WTC11 (cell line): ENCODE measurements at regions not wholly inside any gene's neighbourhood (a gene's known extent, or its start where the extent isn't known, plus 50 kb on each side); places are given as distances from the start of the nearest gene placed in this dataset.

ENCODE experiments used
- ATAC-seq: fragments of 200-7000 bp; cut with Tn5 transposase; 2 replicates; pipeline ENCODE4 v1.10.0; 2021; ENCODE audit warnings: mild to moderate bottlenecking, moderate library complexity
- CTCF ChIA-PET: fragments of 300-600 bp; sonication (Branson Sonifier 250); formaldehyde crosslinking; loops from one replicate; lab custom pipeline; 2021; ENCODE audit warnings: antibody characterized with exemption; lab: Charles Lee
- POLR2A ChIA-PET: fragments of 350-600 bp; sonication (Branson Sonifier 250); formaldehyde crosslinking; loops from one replicate; lab custom pipeline; 2021; ENCODE audit warnings: antibody characterized with exemption; lab: Charles Lee
- DNase-seq: peaks from one replicate; pipeline ENCODE4 v3.0.0; 2021; ENCODE audit warnings: low spot score
- H3K27ac Mint-ChIP-seq: 2 replicates; pipeline ENCODE4 v1.8.0; 2021; ENCODE audit warnings: mixed read lengths
- H3K27me3 Mint-ChIP-seq: 2 replicates; pipeline ENCODE4 v1.8.0; 2021; ENCODE audit warnings: low read depth, mild to moderate bottlenecking, moderate library complexity, mixed read lengths
- H3K36me3 Mint-ChIP-seq: 2 replicates; pipeline ENCODE4 v1.8.0; 2021; ENCODE audit warnings: mixed read lengths
- H3K4me1 Mint-ChIP-seq: 2 replicates; pipeline ENCODE4 v1.8.0; 2022; ENCODE audit warnings: mixed read lengths
- H3K4me3 Mint-ChIP-seq: 2 replicates; pipeline ENCODE4 v1.8.0; 2021; ENCODE audit warnings: mild to moderate bottlenecking, moderate library complexity, mixed read lengths
- H3K9me3 Mint-ChIP-seq: 2 replicates; pipeline ENCODE4 v1.8.0; 2021; ENCODE audit warnings: mixed read lengths
- ARID4B ChIP-seq: sonication (generic); formaldehyde crosslinking; IDR thresholded peaks from 2 replicates; pipeline ENCODE4 v1.8.0; 2023; ENCODE audit warnings: missing genetic modification reagents, mild to moderate bottlenecking, borderline replicate concordance
- ATF1 ChIP-seq: sonication (generic); formaldehyde crosslinking; IDR thresholded peaks from 2 replicates; pipeline ENCODE4 v1.8.1; 2023; ENCODE audit warnings: mild to moderate bottlenecking, moderate library complexity, missing genetic modification reagents
- CTCF ChIP-seq: fragments of 200-600 bp; IDR thresholded peaks from 2 replicates; pipeline ENCODE4 v1.8.0; 2022; ENCODE audit warnings: antibody characterized with exemption
- E2F1 ChIP-seq: sonication (generic); formaldehyde crosslinking; IDR thresholded peaks from 2 replicates; pipeline ENCODE4 v1.8.0; 2022; ENCODE audit warnings: mild to moderate bottlenecking, missing genetic modification reagents
- E2F5 ChIP-seq: sonication (generic); formaldehyde crosslinking; IDR thresholded peaks from 2 replicates; pipeline ENCODE4 v1.8.1; 2022; ENCODE audit warnings: mild to moderate bottlenecking, moderate library complexity, missing genetic modification reagents
- FOXP1 ChIP-seq: sonication (generic); formaldehyde crosslinking; IDR thresholded peaks from 2 replicates; pipeline ENCODE4 v1.8.0; 2022; ENCODE audit warnings: missing genetic modification reagents, mild to moderate bottlenecking, moderate library complexity, borderline replicate concordance
- GABPB1 ChIP-seq: sonication (generic); formaldehyde crosslinking; IDR thresholded peaks from 2 replicates; pipeline ENCODE4 v1.8.1; 2023; ENCODE audit warnings: mild to moderate bottlenecking, missing genetic modification reagents
- GRHL2 ChIP-seq: fragments of 250-450 bp; sonication (Bioruptor Pico); IDR thresholded peaks from 2 replicates; pipeline ENCODE4 v1.8.0; 2022; ENCODE audit warnings: mild to moderate bottlenecking, moderate library complexity; ENCODE audit not compliant: insufficient replicate concordance, severe bottlenecking
- NR2C2 ChIP-seq: sonication (generic); formaldehyde crosslinking; IDR thresholded peaks from 2 replicates; pipeline ENCODE4 v1.8.0; 2022; ENCODE audit warnings: mild to moderate bottlenecking, missing genetic modification reagents
- RELA ChIP-seq: sonication (generic); formaldehyde crosslinking; IDR thresholded peaks from 2 replicates; pipeline ENCODE4 v1.8.1; 2022; ENCODE audit warnings: missing genetic modification reagents, mild to moderate bottlenecking, borderline replicate concordance
- ZNF121 ChIP-seq: sonication (generic); formaldehyde crosslinking; IDR thresholded peaks from 2 replicates; pipeline ENCODE4 v1.8.0; 2023; ENCODE audit warnings: missing genetic modification reagents
- ZNF232 ChIP-seq: sonication (generic); formaldehyde crosslinking; IDR thresholded peaks from 2 replicates; pipeline ENCODE4 v1.8.0; 2022; ENCODE audit warnings: mild to moderate bottlenecking, missing genetic modification reagents
- ZNF425 ChIP-seq: fragments of 250-450 bp; sonication (Bioruptor Pico); conservative IDR thresholded peaks from 2 replicates; pipeline ENCODE4 v1.9.0; 2021; ENCODE audit warnings: mild to moderate bottlenecking
- ZSCAN18 ChIP-seq: fragments of 250-450 bp; sonication (Bioruptor Pico); IDR thresholded peaks from 2 replicates; pipeline ENCODE4 v2.1.2; 2022; ENCODE audit warnings: mild to moderate bottlenecking, moderate library complexity

- H3K4me3 Mint-ChIP-seq = no peak overlapping the region
- H3K27me3 Mint-ChIP-seq = peaks cover 15% of the 10 kb centered on the region
- no peak overlapping the region for H3K27ac Mint-ChIP-seq
Measured at GRCh38 chr13:39144941-39145533, 106.8 kb downstream of the NHLRC3 start.

GRCh38 chr13:39148513-39148961 lies 110.3 kb downstream of the NHLRC3 start:
- POLR2A ChIA-PET = no interaction called here
- H3K9me3 Mint-ChIP-seq = peaks cover 11% of the 10 kb centered on the region
- no peak overlapping the region for H3K4me3 Mint-ChIP-seq
- no peak for DNase-seq
- H3K27me3 Mint-ChIP-seq = peaks cover 10% of the 10 kb centered on the region
- H3K27ac Mint-ChIP-seq = no peak overlapping the region
- H3K4me1 Mint-ChIP-seq = no peaks in the 10 kb centered on the region
- H3K36me3 Mint-ChIP-seq = no peaks in the 10 kb centered on the region
- no peak for ATAC-seq
- CTCF ChIA-PET = interaction anchor here (0.6 to 0.9 kb wide), 2 partner anchors 467 to 609 kb away, joined by 3 to 5 read pairs; no protein-coding TSS in a partner anchor
- TF ChIP-seq NR2C2 (CRISPR knock-in tag) (no peak), ZNF121 (CRISPR knock-in tag) (no peak), ZNF232 (CRISPR knock-in tag) (no peak), RELA (CRISPR knock-in tag) (no peak), ATF1 (no peak), ARID4B (CRISPR knock-in tag) (no peak), GABPB1 (CRISPR knock-in tag) (no peak), ZSCAN18 (CRISPR knock-in tag) (no peak), GRHL2 (CRISPR knock-in tag) (no peak), E2F1 (no peak), FOXP1 (CRISPR knock-in tag) (no peak)

More at GRCh38 chr13:39144941-39145533, 106.8 kb downstream of the NHLRC3 start:
- Mint-ChIP-seq H3K4me1 (no peaks in the 10 kb centered on the region), H3K36me3 (no peaks in the 10 kb centered on the region), H3K9me3 (peaks cover 3% of the 10 kb centered on the region; the same call in 1 of the 2 replicates)
- ChIA-PET POLR2A (no interaction called here), CTCF (interaction anchor here (0.6 to 2.2 kb wide), 8 partner anchors 12 to 471 kb away, joined by 3 to 23 read pairs (median 5); no protein-coding TSS in a partner anchor)
- peak; percentile 88 for ATAC-seq
- TF ChIP-seq CTCF = peak; percentile 44; the same call in 1 of the 2 replicates
- TF ChIP-seq ZNF425 (CRISPR knock-in tag) = no peak
- TF ChIP-seq E2F5 = no peak
- DNase-seq = peak; percentile 53
